Fibroblast of skin of left biceps (primary cell): ENCODE measurements at regions not wholly inside any gene's neighbourhood (a gene's known extent, or its start where the extent isn't known, plus 50 kb on each side); places are given as distances from the start of the nearest gene placed in this dataset.
"Not testable (repeated sequence)": the region's sequence is repeated elsewhere in the genome, so short reads cannot be mapped to it uniquely, and the experiment has no call there.

Source experiments
- DNase-seq, 2 experiments: peaks; one replicate each; pipeline ENCODE4 v3.0.0-alpha.2; 2013; ENCODE audit warnings: low read depth in 2 of 2

- DNase-seq: peak in 1 of 2 experiments; percentile 71
Observed at GRCh38 chr1:214861615-214862014, 220.9 kb upstream of the KCNK2 start.

GRCh38 chr1:214862421-214862820 is 220.1 kb upstream of the KCNK2 start:
- no peak for DNase-seq

GRCh38 chr1:214864896-214865688 is 217.4 kb upstream of the KCNK2 start:
- DNase-seq: peak; percentile 76

- not testable (repeated sequence) for DNase-seq
Observed at GRCh38 chr1:214870426-214870825, 212.1 kb upstream of the KCNK2 start.

GRCh38 chr1:214880956-214881355 is 201.6 kb upstream of the KCNK2 start:
- DNase-seq: no peak

GRCh38 chr1:214882616-214883015 is 199.9 kb upstream of the KCNK2 start:
- no peak for DNase-seq

GRCh38 chr1:214895011-214895600 is 187.4 kb upstream of the KCNK2 start:
- no peak for DNase-seq

- DNase-seq: no peak
Observed at GRCh38 chr1:214896921-214897320, 185.6 kb upstream of the KCNK2 start.

- no peak for DNase-seq
Observed at GRCh38 chr1:214897581-214897980, 185.0 kb upstream of the KCNK2 start.

- no peak for DNase-seq
Observed at GRCh38 chr1:214898161-214898560, 184.4 kb upstream of the KCNK2 start.

GRCh38 chr1:214898718-214899117 is 183.8 kb upstream of the KCNK2 start:
- no peak for DNase-seq

- peak in 1 of 2 experiments; percentile 33 for DNase-seq
Observed at GRCh38 chr1:214899908-214900460, 182.6 kb upstream of the KCNK2 start.

- no peak for DNase-seq
Observed at GRCh38 chr1:214900590-214900989, 181.9 kb upstream of the KCNK2 start.

GRCh38 chr1:214901718-214902117 is 180.8 kb upstream of the KCNK2 start:
- peak; percentile 68 to 72 for DNase-seq

- peak; percentile 48 to 53 for DNase-seq
Observed at GRCh38 chr1:214902636-214903320, 179.8 kb upstream of the KCNK2 start.

GRCh38 chr1:214912127-214912526 is 170.4 kb upstream of the KCNK2 start:
- no peak for DNase-seq

- DNase-seq: no peak
Observed at GRCh38 chr1:214913966-214914365, 168.6 kb upstream of the KCNK2 start.

GRCh38 chr1:214917081-214917635 is 165.4 kb upstream of the KCNK2 start:
- no peak for DNase-seq

- DNase-seq: no peak
Observed at GRCh38 chr1:214918745-214919144, 163.8 kb upstream of the KCNK2 start.

- no peak for DNase-seq
Observed at GRCh38 chr1:214920337-214920736, 162.2 kb upstream of the KCNK2 start.

- DNase-seq: no peak
Observed at GRCh38 chr1:214923278-214923915, 159.1 kb upstream of the KCNK2 start.

GRCh38 chr1:214927796-214928195 is 154.7 kb upstream of the KCNK2 start:
- no peak for DNase-seq
